ENCODE measurements at regions not wholly inside any gene's neighbourhood (a gene's known extent, or its start where the extent isn't known, plus 50 kb on each side); places are given as distances from the start of the nearest gene placed in this dataset.
A peak's percentile ranks its signal among the peaks of the same experiment; 100 is the strongest.

DNA sequence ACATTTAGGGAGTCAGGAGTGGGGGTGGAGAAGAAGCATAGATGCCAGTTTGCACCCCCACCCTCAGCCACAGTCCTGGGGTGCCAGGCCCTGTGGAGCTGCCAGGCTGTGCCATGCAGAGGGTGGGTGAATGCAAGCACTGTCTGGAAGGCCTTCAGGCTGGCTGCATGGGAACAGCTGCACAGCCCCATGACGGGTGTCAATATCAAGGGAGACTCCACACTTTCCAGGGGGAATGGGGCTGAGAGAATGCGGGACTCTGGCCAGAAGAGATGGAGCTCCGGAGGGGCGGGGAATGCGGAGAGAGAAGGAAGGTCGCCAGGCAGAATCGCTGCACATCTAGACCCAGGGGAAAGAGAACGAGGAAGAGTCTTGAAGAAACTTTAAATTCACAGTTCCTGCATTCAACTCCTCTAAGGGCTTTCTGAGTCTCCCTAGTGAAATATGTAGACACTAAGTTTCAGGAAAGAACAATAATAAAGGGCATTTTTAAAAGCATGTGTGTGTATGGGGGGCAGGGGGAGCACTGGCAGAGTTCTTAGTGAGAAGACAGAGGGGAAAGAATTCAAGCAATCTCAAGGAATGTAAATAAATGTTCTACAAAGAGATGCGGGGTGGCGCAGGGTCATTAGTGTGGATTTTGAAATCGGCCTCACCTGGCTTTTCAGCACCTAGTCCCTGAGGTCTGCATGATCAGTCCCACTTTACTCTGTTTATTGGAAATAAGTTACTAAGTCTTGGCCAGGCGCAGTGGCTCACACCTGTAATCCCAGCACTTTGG lies 59.1 kb downstream of the BOD1 start:
- intact Hi-C loops (cut with DNase I) = no loop called here
- peak in 1 of 2 donors; percentile 23 for ATAC-seq

DNA sequence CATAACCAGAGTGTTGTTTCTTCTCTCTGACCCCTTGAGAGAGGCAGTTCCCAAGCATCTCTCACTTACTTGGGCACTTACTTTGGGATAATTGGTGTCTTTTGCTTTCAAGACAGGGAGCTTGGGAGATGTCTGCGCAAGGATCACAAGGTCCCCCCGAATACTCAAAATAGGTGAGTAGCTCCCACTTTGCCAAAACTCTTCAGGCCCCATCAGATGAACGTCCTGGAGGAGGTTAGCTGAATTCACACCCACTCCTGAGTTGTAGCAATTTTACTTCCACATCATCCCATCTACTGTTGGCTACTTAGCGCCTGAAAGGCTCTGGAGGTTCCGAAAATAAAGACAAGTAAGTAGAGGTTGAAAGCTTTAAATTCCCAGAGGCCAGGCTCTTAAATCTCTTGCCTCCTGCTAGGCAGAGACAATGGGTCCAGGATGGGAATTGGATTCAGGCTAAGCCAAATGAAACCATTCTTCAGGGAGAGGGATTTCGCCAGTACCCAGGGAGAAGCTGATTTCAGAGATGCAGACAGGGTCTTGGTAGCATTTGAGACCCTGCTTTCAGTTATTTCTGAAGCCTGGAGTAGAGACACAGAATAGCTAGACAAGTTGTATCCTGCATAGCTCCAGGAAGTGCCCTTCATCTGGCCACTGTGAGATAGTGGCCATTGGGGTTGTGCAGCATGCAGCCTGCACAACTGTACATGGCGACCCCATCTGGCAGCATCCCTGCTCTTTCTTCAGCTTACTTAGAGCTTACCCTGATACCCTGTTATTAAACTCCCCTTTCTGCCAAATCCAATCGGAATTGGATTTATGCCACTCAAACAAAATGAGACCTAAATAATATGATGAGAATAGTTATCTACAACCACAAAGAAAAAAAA lies 60.1 kb downstream of the BOD1 start:
- intact Hi-C loops (cut with DNase I) = no loop called here
- no peak for DNase-seq
- ATAC-seq = no peak

More for the DNA sequence above, 59.1 kb downstream of the BOD1 start:
- no peak for DNase-seq

DNA sequence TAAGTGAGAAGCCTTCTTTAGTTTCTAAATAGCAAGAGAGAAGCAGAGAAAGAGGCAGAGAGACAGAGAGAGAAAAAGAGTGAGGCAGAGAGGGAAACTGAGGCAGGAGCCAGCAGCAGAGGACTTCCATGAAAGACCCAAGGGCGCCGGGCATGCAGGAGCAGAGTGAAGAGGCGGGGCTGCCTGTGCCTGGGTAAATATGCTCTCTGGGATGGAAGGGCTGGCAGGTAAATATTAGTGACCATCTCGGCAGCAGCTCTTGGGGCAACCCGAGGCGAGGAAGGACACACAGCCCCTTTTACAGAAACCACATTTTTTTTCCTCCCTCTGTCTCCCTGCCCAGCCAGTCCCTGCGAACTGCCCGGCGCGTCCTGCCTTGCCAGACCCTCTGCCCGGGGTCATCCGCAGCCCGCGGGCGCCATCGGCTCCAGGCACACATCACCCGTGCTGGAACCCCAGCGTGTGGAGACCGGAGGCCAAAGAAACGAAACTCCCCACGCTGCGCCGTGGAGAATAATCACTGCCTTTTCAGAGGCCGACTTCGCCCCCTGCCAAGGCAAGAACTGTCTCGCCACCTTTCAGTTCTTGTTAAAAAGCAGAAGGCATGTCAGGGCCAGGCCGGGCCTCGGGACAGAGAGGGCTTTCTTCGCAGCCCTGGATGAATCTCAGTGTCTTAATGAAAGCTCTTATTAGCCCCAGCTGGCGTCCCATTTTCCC lies 61.3 kb downstream of the BOD1 start:
- intact Hi-C loops (cut with DNase I) = no loop called here
- ATAC-seq (peak in 1 of 2 donors; percentile 31), DNase-seq (no peak)

DNA sequence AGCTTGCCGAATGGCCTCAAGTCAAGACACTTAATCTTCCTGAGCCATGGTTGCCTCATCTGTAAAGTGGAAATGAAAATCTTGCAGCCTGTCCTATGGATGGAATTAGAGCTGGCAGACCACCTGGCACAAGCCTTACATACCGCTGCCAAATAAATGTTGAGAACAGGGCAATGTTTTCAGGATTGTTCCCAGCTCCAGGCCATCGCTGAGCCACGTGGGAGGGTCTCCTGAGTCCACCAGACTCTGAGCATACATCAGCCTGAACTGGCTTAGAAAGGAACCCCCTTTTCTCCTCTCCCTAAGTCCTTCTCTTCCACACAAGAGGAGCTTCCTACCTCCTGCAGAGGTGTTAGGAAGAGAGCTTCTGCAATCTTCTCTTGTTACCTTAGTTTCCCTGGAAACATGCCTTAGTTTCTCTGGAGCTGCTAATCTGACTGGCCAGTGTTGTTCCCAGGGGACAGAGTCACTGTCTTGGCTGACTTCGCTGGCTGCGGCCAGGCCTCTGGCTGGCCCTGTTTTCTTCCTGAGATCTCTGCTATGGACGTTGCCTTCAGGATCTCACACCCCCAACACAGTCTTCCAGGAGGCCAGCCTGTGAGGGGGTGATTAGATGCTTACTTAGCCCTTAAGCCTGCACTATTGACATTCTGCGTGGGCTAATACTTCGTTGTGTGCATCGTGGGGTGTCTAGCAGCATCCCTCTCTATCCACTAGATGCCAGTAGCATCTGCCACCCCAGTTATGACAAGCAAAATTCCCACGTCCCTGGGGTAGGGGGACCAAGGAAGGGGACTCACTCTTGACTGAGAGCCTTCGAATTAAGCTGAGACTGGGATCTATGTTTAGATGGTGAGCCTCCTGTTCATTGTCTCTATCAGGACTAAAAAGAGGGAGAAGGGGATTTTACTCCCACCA lies 62.2 kb downstream of the BOD1 start:
- peak; percentile 36 to 37 for ATAC-seq
- no peak for DNase-seq
- intact Hi-C loops (cut with DNase I) = no loop called here

DNA sequence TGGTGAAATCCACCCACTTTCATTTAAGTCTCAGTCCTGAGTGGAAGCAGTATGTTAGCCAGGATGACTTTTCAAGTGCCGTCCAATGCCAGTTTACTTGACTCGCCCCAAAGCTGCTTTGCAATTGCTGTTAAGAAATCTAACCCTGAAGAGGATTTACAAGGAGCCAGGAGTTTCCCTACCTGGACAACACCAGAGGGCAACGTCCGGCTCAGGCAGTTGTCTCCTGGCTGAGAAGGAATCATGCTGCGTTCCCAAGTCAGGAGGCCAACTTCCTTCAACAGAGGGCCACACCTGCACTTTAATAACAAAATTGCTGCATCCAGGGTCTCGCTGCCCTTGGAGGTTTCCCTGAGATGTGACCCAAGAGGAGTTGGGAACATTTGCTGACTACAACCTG lies 65.8 kb downstream of the BOD1 start:
- DNase-seq = no peak
- no peak for ATAC-seq
- intact Hi-C loops (cut with DNase I) = no loop called here

DNA sequence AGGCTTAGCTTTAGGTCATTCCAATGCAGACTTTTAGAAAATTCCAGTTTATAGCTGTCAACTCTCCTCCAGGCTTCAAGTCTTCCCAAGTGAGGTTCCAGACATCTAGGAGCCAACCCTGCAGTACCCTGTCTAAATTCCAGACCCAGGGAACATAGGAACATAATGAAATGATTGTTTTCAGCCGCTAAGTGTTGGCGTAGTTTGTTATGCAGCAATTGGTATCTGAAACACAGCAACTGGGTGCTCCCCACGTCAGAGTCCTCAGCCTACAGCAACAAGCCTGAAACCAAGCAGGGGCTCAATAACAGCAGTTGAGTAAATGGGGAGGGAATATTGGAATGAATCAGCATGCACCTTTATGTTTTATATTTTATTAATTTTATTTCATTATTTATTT lies 66.8 kb downstream of the BOD1 start:
- ATAC-seq = no peak
- intact Hi-C loops (cut with DNase I) = no loop called here
- DNase-seq = no peak

DNA sequence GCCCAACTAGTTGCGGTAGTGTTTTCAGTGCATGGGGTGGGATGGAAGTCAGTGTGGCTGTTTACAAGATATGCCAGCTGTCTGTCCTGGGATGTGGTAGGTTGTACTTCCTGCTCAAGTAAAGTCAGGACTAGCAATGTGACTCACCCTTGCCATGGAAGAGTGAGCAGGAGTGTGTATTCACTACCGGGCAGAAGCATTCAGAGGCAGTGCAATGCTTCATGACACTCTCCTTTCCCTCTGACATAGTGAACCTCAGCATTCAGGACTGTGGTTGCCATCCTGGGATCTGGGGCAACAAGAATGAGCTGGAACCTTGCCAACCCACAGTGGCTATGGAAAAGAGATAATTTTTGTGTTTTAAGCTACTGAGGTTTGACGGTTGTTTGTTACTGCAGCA lies 68.9 kb downstream of the BOD1 start:
- ATAC-seq = no peak
- intact Hi-C loops (cut with DNase I) = no loop called here
- no peak for DNase-seq

DNA sequence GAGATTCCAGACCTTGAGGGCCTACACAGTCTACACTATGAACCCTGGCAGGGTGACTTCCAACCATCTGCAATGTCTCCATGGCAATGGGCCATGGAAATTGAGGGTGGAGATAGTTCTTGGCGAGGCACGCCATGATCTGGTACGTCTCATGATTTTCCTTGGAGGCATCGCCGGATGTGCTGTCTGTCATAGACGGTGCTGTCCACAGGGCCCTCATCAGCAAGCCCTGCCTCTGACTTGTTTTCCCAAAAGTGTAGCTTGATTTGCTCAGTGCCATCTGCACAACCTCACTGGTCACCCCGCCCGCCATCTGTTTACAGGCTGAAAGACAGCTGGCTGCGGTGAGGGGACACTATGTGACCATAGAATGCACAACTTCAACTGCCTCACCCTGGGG lies 73.5 kb downstream of the BOD1 start:
- ATAC-seq (peak; percentile 23 to 30), DNase-seq (no peak)
- intact Hi-C loops (cut with DNase I) = no loop called here

DNA sequence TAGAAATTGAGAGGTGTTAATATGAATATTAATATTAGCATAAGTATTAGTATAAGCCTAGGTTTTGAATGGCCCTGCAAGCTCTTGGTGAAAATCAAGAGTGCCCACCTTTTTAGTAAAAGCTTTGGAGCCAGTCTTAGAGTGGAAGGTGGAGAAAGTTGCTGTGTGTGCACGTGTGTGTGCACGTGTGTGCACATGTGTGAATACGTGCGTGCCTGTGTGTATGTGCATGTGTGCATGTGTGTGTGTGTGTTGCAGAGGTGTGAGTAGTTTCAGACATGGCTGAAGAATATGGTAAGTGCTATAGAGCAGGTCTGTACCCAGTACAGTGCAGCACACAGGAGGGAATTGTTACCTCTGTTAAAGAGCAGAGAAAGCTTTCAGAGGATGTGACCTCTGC lies 74.3 kb downstream of the BOD1 start:
- ATAC-seq = no peak
- DNase-seq = no peak
- intact Hi-C loops (cut with DNase I) = no loop called here

DNA sequence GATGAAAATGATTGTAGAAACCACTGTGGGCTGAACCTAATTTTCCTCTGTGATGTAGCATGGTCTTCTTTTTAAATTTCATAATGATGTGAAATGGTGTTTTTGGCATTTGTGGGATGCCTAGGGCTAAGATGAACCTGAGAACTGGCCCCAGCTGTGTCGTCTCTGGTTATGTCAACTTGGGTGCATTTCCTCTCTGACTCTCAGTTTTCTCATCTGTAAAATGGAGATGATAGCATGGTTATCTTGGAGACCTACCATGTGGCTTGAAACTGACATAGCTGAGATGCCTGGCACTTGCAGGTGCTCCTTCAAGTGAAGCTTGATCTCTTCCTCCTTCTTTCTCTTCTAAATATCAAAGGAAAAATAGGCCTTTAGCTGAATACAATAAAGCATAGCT lies 77.8 kb downstream of the BOD1 start:
- no peak for DNase-seq
- intact Hi-C loops (cut with DNase I) = no loop called here
- no peak for ATAC-seq

DNA sequence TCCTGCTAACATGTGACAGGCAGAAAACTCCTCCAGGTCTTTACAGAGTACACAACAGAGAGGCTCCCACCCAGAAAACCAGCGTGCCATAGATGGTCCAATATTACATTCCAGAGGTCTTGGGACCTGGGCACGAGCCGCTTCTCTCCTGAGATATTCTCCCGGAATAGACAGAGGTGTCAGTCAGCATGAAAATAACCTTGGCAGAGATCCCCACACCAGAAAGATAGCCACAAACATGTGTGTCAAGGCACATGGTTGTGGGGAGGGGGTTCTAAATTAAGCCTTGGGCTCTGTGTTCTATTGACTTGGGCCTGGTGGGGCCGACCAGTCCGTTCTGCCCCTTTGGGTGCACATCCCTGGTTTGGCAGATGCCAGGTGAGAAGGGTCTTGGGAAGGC lies 78.4 kb downstream of the BOD1 start:
- intact Hi-C loops (cut with DNase I) = no loop called here
- ATAC-seq (peak; percentile 75 to 90), DNase-seq (no peak)

DNA sequence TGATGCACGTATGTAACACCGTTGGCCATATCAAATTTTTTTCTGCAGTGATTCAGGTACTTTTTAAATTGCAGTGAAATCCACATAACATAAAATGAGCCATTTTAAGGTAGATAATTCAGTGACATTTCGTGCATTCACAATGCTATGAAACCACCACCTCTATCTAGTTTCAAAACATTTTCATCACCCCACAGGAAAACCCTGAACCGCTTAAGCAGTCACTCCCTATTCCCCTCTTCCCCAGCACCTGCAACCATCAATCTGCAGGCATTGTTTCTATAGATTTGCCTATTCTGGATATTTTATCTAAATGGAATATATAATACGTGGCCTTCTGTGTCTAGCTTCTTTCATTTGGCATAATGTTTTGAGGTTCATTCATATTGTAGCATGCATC lies 79.2 kb downstream of the BOD1 start:
- intact Hi-C loops (cut with DNase I) = no loop called here
- ATAC-seq (no peak), DNase-seq (no peak)

DNA sequence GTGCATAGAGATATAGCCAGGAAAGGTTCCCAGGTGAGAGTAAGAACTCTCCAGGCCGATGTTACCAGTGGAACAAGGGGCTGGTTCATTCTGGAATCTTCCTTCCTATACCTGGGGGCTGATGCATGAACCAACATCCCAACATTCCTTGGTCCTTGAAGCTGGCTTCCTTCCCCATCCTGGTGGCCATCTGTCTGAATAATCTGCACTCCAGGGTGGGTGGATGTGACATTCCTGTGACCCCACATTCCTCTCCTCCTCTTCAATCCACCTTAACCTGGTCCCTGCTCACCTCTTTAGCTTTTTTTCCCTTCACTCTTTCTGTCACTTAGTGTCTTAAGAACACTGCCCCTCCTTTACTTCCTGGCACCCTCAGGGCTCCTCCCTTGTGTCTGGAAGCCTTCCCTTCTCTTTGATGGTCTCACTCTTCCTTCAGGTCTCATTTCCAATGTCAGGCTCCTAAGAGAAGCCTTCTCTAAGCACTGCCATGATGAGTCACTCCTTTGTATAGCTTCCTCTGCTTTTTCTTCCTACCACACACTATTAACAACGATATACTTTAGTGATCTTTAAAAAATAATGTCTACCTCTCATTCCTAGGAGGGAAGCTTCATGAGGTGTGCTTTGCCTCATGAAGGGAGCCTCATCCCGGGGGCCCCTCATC lies 80.3 kb downstream of the BOD1 start:
- ATAC-seq = no peak
- no peak for DNase-seq
- intact Hi-C loops (cut with DNase I) = no loop called here

DNA sequence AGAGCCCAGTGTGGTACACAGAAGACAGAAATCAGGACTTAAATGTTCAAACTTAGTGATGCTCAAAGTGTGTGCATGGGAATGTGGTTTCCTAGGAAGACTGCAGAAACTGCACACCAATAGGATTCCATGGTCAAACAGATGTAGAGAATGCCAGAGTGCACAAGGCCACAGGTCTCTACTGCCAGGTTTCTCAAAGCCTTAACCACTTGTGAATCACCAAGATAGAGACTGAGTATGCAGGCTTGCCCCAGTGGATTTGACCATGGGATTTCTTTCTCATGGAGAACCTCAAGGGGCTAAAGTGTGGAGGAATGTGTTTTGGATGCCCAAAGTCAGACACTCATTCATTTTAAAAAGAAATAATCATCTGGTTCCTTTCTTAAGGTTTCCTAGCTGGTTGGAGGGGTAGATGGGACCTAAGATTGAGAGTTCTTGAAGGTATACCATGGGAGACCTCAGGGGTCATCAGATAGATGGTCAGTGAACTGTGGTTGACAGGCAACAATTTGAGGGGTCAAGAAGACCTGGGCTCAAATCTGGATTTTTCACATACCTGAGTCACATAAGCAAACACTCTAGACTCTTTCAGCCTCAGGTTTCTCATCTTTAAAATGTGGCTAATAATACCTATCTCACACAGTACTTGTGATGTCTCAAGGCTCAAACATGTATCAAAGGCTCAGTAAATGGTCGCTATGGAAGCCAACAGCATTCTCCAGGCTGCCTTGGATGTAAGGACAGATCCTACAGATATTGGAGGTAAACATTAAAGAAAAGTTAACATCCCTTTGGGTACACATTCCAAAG lies 81.1 kb downstream of the BOD1 start:
- intact Hi-C loops (cut with DNase I) = no loop called here
- ATAC-seq (no peak), DNase-seq (no peak)

DNA sequence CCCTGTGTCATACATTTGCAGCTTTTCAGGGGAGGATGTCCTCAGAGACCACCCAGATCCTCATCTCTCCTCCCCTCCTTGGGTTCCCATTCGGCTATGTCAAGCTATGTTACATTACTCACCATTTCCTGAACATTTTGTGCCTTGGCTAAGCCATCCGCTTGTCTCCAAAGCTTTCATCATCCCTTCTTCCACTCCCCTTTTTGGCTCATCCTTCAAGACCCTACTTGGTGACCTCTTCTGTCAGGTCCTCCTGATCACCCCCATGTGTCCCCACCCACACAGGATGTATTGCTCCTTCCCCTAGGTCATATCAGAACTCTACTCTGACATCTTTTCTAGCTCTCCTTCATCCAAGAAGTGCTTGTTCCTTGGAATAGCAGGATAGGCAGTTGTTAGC lies 81.8 kb downstream of the BOD1 start:
- ATAC-seq (no peak), DNase-seq (no peak)
- intact Hi-C loops (cut with DNase I) = no loop called here

DNA sequence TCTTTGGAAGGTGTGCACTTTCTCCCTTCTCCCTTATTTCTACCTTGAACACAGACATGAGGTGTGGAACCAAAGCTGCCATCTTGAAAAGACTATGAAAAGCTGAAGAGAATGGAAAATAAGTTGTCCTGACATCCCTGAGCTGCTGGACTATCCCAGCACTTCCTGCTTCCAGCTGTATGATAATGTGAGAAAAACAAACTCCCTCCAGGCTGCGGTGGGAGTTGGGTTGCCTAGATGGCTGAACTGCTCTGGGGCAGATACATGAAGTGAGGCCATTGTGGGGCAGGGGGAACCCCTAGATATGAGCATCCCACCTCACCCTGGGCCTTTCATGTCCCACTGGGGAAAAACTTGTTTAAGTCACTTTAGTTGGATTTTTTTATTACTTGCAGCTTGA lies 82.4 kb downstream of the BOD1 start:
- no peak for ATAC-seq
- intact Hi-C loops (cut with DNase I) = no loop called here
- DNase-seq = no peak

DNA sequence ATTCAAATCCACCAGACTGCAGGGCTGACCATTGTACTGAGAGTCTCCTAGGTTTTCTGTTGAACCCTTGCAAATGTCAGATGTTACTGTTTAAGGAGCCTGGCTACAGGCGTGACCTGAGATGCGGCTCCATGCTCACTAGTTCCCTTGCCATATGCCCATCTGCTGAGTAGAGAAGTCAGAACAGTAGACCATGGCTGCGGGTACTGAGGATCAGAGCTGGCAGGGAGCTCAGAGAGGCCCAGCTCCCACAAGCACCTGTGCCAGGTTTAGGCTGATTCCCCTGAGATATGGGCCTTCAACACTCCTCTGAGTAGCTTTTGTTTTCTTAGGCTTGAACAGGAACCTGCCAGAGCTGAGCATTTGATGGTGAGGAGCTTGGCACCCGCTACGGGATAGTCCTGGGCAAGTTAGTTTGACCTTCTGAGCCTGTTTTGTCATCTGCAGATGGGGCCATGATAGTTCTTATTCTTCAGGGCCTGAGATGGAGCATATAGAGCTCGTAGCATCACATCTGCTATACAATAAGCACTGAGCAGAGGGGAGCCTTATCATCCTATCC lies 83.7 kb downstream of the BOD1 start:
- DNase-seq (no peak), ATAC-seq (no peak)
- intact Hi-C loops (cut with DNase I) = no loop called here
